GM18861 (cell line): ENCODE measurements at regions not wholly inside any gene's neighbourhood (a gene's known extent, or its start where the extent isn't known, plus 50 kb on each side); places are given as distances from the start of the nearest gene placed in this dataset.

Source experiments
- ATAC-seq: cut with Tn5 transposase; IDR thresholded peaks from one replicate; pipeline ENCODE4 v1.9.1; 2021; ENCODE audit not compliant: unreplicated experiment

GRCh38 chr13:50587115-50587514 lies 256.4 kb downstream of the DLEU7 start:
- no peak for ATAC-seq

DNA sequence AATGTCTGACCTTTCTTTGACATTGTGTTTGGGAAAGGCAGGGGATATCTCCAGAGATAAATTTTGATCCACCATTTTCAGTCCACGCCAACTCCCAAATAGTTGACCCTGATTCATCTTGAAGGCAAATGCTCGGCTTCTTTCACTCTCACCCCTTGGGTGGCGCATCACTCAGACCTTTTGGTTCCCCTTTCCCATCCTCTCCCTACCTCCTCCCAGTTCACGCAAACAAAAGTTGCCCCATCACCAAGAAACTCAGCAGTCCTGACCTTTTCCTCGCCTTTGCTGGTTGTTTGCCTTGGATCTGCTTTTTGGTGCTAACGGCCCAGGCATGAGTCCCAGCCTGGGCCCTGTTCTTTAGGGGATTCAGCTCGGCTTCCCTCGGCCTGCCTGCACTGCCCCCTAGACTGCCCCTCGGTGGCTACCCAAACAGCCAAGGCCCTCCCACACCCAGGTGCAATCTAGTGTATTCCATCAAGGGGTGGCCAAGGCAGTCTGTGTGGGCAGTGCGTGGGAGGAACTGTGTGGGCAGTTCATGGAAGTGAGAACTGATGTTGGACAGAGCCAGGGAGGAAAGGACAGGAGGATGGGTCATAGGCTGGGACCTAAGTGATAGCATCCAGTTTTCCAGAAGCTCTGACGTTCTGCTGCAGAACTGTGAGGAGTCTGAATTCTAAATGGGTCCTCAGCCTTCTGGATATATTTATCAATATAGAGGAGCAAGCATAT lies 255.7 kb downstream of the DLEU7 start:
- ATAC-seq, result no peak

GRCh38 chr13:50588491-50589130 lies 254.9 kb downstream of the DLEU7 start:
- no peak for ATAC-seq

DNA sequence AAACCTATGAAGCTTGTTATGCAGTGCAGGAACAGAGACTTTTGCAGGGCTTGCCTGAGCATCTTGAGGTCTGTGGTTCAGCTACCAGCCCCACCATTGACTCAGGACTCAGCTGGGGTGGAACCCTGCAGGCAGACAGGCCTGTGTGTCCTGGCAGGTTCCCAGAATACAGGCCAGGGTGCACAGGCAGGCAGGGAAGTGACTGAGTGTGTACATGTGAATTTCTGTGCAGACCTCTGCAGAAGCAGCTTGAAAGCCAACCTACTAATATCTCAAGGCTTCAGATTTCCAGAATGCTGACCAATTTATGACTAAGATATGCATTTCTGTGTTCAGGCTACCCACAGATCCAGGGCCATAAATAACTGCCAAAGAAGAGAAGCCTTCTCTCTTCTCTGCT lies 254.4 kb downstream of the DLEU7 start:
- no peak for ATAC-seq

GRCh38 chr13:50589651-50590054 lies 253.8 kb downstream of the DLEU7 start:
- no peak for ATAC-seq

GRCh38 chr13:50592412-50593155 lies 250.9 kb downstream of the DLEU7 start:
- ATAC-seq, result no peak

- no peak for ATAC-seq
These were observed 250.3 kb downstream of the DLEU7 start for GRCh38 chr13:50593207-50593606.

DNA sequence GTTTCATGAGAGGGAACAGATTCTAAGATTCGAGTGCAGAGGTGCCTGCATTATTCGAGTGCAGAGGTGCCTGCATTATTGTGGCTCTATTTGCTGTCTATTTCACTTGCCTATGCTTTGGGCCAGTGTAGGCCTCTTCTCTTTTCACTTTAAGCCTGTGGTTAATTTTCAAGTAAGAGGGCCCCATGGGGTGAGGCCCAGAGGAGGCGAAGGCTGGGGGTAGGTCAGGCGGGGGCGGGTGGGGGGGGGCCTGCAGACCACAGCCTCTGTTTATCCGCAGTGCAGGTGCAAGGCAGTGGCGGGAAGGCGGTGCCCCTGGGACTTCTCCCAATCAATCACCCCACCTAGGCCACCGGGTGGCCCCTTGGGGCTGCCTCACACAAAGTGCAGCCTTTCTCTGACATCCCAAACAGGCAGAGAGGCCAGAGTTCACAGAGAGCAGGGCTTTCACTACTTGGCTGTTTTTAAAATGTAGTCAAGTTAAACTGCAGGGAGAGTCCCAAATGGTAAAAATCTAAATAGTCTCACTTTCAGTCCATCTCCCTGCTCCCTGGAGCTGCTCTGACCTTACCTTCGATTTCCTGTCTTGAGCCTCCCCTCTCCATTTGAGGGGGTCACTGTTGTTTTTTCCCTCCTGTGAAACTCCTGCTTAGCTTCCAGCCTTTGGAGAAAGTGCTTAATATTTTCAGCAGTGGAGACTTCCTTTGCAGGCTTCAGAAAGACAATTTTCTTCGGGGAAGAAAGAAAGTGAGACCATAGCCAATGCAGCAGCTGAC lies 249.0 kb downstream of the DLEU7 start:
- peak; percentile 73 for ATAC-seq

DNA sequence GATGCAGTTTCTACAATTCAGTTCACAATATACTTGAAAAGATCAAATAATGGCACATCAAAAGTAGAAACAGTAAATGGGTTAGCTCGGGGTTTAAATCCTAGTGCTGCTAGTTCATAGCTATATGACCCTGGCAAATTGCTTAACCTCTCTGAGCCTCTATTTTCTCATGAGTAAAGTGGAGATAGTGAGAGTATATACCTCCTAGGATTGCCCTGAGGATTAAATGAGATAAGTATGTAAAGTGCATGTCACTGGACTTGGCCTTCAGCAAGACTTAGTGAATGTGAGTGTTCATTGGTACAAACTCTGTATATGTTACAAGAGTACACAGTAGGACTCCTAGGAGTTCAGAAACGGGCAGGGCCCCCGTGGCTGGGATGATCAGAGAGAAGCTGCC lies 248.3 kb downstream of the DLEU7 start:
- no peak for ATAC-seq

- no peak for ATAC-seq
These were observed 247.3 kb downstream of the DLEU7 start for GRCh38 chr13:50596156-50596555.

- ATAC-seq, result no peak
These were observed 246.7 kb downstream of the DLEU7 start for GRCh38 chr13:50596776-50597203.

- peak; percentile 53 for ATAC-seq
These were observed 245.2 kb downstream of the DLEU7 start for GRCh38 chr13:50598338-50598737.

- no peak for ATAC-seq
These were observed 244.4 kb downstream of the DLEU7 start for GRCh38 chr13:50599046-50599445.

DNA sequence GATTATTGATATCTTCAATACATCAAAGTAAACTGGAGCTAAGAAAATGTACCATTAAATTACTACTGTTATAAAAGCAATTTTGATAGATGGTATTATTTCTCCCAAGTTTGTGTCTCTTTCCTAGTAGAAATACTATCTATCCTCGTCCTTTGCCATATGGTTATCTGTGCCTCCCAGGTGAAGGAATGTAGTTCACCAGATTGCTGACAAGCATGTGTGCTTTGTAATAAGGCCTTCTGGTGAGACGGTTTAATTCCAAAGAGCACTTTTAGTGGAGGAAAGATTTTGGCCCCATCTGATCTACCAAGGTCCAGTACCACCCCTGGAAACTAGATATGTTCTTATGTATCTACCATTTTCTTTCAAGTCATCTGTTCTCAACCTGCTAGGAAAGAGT lies 243.6 kb downstream of the DLEU7 start:
- ATAC-seq, result no peak

- ATAC-seq, result no peak
These were observed 235.1 kb downstream of the DLEU7 start for GRCh38 chr13:50608370-50608769.

DNA sequence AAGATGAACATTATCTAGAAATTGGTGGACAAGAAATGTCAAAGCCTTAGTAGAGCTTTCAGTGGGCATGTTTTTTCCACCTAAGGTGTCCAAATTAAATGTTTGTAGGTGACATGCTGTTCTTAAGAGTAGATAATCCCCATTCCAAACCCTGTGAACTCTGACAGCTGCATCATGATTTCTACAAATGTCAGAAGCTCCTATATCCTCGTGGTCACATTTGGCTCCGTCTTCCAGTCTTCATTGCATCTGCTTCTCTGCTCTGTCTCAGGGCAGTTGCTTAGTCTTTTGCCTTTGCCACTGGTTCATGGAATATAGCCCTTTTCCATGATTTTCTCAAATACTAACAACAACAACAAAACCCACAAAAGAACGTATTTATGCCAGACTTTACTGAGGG lies 234.5 kb downstream of the DLEU7 start:
- ATAC-seq, result no peak

GRCh38 chr13:50610238-50610637 lies 233.3 kb downstream of the DLEU7 start:
- ATAC-seq, result no peak

DNA sequence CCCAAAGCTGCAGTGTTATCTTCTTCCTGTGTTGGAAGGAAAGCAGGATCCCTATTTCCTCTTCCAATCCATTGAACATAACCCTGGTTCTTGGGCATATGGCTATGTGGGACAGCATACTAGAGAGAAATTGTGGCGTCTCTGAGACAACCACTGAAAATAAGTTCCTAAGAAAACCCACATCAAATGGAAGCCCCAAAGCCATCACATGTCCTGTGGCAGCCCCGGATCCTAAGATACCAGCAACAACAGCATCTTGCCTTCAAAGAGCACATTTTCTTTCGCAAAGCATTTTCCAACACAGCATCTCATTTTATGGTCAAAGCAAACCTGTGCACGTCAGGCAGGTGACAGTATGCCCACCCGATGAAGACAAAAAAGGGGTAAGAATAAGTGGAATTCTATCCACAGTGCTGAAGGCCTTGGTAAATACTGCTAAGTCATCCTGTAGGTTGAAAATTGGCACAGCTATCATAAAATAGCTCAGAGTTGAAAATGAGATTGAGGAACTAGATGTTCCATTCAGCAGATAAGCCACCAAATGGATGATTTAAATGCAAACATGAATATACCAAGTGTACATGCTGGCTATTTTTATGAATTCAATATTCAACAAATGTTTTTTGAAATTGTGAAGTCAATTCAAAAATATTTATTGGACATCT lies 232.2 kb downstream of the DLEU7 start:
- no peak for ATAC-seq

GRCh38 chr13:50612717-50613116 lies 230.8 kb downstream of the DLEU7 start:
- no peak for ATAC-seq

DNA sequence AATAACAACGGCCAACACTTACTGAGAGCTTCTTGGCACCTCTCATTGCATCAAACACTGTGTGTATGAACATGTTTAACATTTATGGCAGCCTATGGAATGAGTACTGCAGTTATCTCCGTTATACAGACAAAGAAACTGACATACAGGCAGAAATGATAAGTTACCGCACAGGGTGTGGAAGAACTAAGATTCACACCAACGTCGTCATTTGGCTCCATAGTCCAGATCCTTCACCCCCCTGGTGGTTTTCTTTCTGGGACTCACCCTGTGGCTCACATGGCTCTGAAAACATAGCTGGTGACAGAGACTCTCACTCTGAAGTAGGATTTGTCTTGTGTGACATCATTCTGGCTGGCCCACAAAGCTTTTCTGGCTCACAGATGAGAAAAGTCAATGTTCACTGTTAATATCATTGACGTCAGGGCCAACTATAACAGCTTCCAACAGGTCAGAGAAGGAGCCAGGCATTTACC lies 230.1 kb downstream of the DLEU7 start:
- no peak for ATAC-seq

- no peak for ATAC-seq
These were observed 228.3 kb downstream of the DLEU7 start for GRCh38 chr13:50615234-50615633.
